ENCODE measurements at regions not wholly inside any gene's neighbourhood (a gene's known extent, or its start where the extent isn't known, plus 50 kb on each side); places are given as distances from the start of the nearest gene placed in this dataset.

DNA sequence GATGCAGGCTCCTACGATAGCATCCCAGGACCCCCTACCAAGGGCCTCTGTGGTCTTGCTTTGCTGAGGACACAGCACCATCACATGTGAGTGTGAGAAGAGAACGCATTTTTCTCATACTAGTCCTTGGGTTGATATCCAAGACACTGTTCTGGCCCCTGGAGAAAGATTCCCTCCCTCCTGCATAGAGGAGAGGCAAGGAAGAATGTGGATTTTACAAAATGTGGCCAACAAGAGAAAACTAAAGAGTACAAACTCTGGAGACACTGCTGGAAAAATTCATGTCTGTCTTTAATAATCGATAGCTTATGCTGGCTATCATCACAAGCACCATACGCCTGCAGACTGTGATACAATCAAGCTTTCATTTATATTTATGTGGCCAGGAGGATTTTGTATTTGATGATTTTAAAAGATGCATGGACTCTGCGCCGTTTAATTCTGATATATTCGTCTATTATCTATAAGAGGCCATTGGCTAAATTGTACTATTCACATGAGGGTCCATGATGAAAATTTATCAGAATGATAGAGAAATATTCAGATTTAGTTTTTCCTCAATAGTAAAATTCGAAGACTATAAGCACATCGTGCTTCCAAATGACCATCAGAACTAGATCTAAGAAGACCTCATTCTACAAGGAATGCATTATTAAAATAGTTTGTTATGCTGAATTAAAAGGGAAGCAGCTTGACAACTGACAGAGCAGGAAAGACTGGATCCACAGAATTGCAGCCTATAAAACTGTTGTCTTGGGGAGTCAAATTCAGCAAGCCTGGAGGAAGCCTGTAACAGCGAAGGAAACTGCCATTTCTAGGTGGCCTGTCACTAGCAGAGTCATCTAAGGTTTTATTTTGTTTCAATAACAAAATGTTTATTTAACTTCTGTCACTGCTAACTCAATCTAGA lies 578.7 kb downstream of the DIAPH3 start:
- TF ChIP-seq SPI1 (IDR thresholded peaks at IDR 0.05; ENCODE audit: low read depth, low read length) (no peak), POLR2AphosphoS5 (IDR thresholded peaks at IDR 0.05; ENCODE audit: low read depth, low read length) (no peak), POLR2A (IDR thresholded peaks at IDR 0.05; ENCODE audit: low read depth, low read length) (no peak)

Measured in GM12891 (cell line).